C4-2B (cell line): ENCODE measurements at regions not wholly inside any gene's neighbourhood (a gene's known extent, or its start where the extent isn't known, plus 50 kb on each side); places are given as distances from the start of the nearest gene placed in this dataset.

Experiments
- CTCF ChIP-seq: fragments of 450-650 bp; conservative IDR thresholded peaks from 2 replicates; pipeline ENCODE4 v1.5.1; 2017; ENCODE audit warnings: mild to moderate bottlenecking
- ZFX ChIP-seq: fragments of 450-650 bp; IDR thresholded peaks from 2 replicates; pipeline ENCODE4 v1.6.1; 2017

GRCh38 chrX:69028006-69028760 lies 137.1 kb downstream of the PJA1 start:
- TF ChIP-seq CTCF (no peak), ZFX (no peak)
